Vagina (tissue), 2 donors: ENCODE measurements at regions not wholly inside any gene's neighbourhood (a gene's known extent, or its start where the extent isn't known, plus 50 kb on each side); places are given as distances from the start of the nearest gene placed in this dataset.

Source experiments
- DNase-seq, 2 donors: peaks; one replicate each; pipeline ENCODE4 v3.0.0-alpha.2; 2017; ENCODE audit errors: extremely low spot score in 2 of 2
- H3K27ac ChIP-seq: fragments of 200-600 bp; sonication (generic); one replicate; pipeline ENCODE4 v1.5.1; 2019
- H3K27me3 ChIP-seq: fragments of 200-600 bp; sonication (generic); one replicate; pipeline ENCODE4 v1.5.1; 2019
- H3K36me3 ChIP-seq, 2 donors: fragments of 200-600 bp; sonication (generic); one replicate each; pipeline ENCODE4 v1.5.1; 2017 to 2019
- H3K4me1 ChIP-seq: fragments of 200-600 bp; sonication (generic); one replicate; pipeline ENCODE4 v1.5.1; 2019
- H3K4me3 ChIP-seq, 2 donors: fragments of 200-600 bp; sonication (generic); 1 replicate in 1 of 2; 2 replicates in 1 of 2; pipeline ENCODE4 v1.5.1; 2016 to 2019
- H3K9me3 ChIP-seq: fragments of 200-600 bp; sonication (generic); one replicate; pipeline ENCODE4 v1.5.1; 2019
- CTCF ChIP-seq, 3 experiments: fragments of 450-650 bp in 2 of 3; fragments of 200-600 bp in 1 of 3; sonication (generic) in 1 of 3; IDR thresholded peaks; one replicate each; pipeline ENCODE4 v1.5.1; 2017 to 2019; ENCODE audit warnings: antibody characterized with exemption in 3 of 3, mild to moderate bottlenecking in 2 of 3, moderate library complexity in 2 of 3
- POLR2A ChIP-seq, 2 donors: fragments of 450-650 bp; IDR thresholded peaks; one replicate each; pipeline ENCODE4 v1.6.1; 2017; ENCODE audit warnings: antibody characterized with exemption in 2 of 2, mild to moderate bottlenecking in 2 of 2, moderate library complexity in 2 of 2
- POLR2AphosphoS5 ChIP-seq, 2 donors: sonication (generic); formaldehyde crosslinking; IDR thresholded peaks; one replicate each; pipeline ENCODE4 v1.9.0; 2017; ENCODE audit warnings: antibody characterized with exemption in 2 of 2, mild to moderate bottlenecking in 2 of 2, low read depth in 1 of 2; ENCODE audit not compliant: insufficient read depth in 1 of 2
- intact Hi-C: fragments of 100-400 bp; cut with DNase I; formaldehyde crosslinking; loops from one replicate; pipeline ENCODE4 v1.15.1; 2023

GRCh38 chr7:25647872-25648271 lies 419.6 kb upstream of the NPVF start:
- Histone ChIP-seq H3K4me1 (no peaks in the 10 kb centered on the region), H3K4me3 (no peak overlapping the region), H3K9me3 (no peaks in the 10 kb centered on the region), H3K27ac (no peak overlapping the region), H3K36me3 (no peaks in the 10 kb centered on the region), H3K27me3 (no peaks in the 10 kb centered on the region)
- intact Hi-C loops, result no loop called here
- DNase-seq, result no peak
- no peak for TF ChIP-seq POLR2A (IDR thresholded peaks at IDR 0.05)

GRCh38 chr7:25652366-25652765 lies 424.1 kb upstream of the NPVF start:
- no peak for TF ChIP-seq POLR2AphosphoS5 (IDR thresholded peaks at IDR 0.05; ENCODE audit: insufficient read depth in 1 of 2, low read depth in 1 of 2)
- no peak for TF ChIP-seq CTCF (IDR thresholded peaks at IDR 0.05)
- no peak for TF ChIP-seq POLR2A (IDR thresholded peaks at IDR 0.05)
- Histone ChIP-seq H3K27me3 (no peaks in the 10 kb centered on the region), H3K36me3 (no peaks in the 10 kb centered on the region), H3K27ac (no peak overlapping the region), H3K9me3 (no peaks in the 10 kb centered on the region), H3K4me3 (no peak overlapping the region), H3K4me1 (peaks cover 16% of the 10 kb centered on the region)
- intact Hi-C loops, result no loop called here
- no peak for DNase-seq

- Histone ChIP-seq H3K27ac (no peak overlapping the region), H3K27me3 (no peaks in the 10 kb centered on the region), H3K4me1 (peaks cover 16% of the 10 kb centered on the region), H3K9me3 (no peaks in the 10 kb centered on the region), H3K36me3 (no peaks in the 10 kb centered on the region), H3K4me3 (no peak overlapping the region)
- TF ChIP-seq POLR2A (IDR thresholded peaks at IDR 0.05), result no peak
- TF ChIP-seq CTCF (IDR thresholded peaks at IDR 0.05), result no peak
- no peak for TF ChIP-seq POLR2AphosphoS5 (IDR thresholded peaks at IDR 0.05; ENCODE audit: insufficient read depth in 1 of 2, low read depth in 1 of 2)
- intact Hi-C loops, result no loop called here
- DNase-seq, result no peak
These were observed 425.1 kb upstream of the NPVF start for GRCh38 chr7:25653384-25653783.

GRCh38 chr7:25656071-25656470 lies 427.8 kb upstream of the NPVF start:
- Histone ChIP-seq H3K27ac (no peak overlapping the region), H3K36me3 (no peaks in the 10 kb centered on the region), H3K4me3 (no peak overlapping the region), H3K27me3 (no peaks in the 10 kb centered on the region), H3K4me1 (peaks cover 23% of the 10 kb centered on the region), H3K9me3 (no peaks in the 10 kb centered on the region)
- DNase-seq, result no peak
- TF ChIP-seq POLR2AphosphoS5 (IDR thresholded peaks at IDR 0.05; ENCODE audit: insufficient read depth in 1 of 2, low read depth in 1 of 2) (no peak), POLR2A (IDR thresholded peaks at IDR 0.05) (no peak), CTCF (IDR thresholded peaks at IDR 0.05) (no peak)
- intact Hi-C loops, result no loop called here

- Histone ChIP-seq H3K4me1 (peaks cover 23% of the 10 kb centered on the region), H3K36me3 (no peaks in the 10 kb centered on the region), H3K27me3 (no peaks in the 10 kb centered on the region), H3K27ac (no peak overlapping the region), H3K9me3 (no peaks in the 10 kb centered on the region), H3K4me3 (no peak overlapping the region)
- no peak for DNase-seq
- intact Hi-C loops, result no loop called here
- TF ChIP-seq POLR2A (IDR thresholded peaks at IDR 0.05), result no peak
- peak in 1 of 2 donors; percentile 8 for TF ChIP-seq POLR2AphosphoS5 (IDR thresholded peaks at IDR 0.05; ENCODE audit: insufficient read depth in 1 of 2, low read depth in 1 of 2)
- no peak for TF ChIP-seq CTCF (IDR thresholded peaks at IDR 0.05)
These were observed 428.3 kb upstream of the NPVF start for GRCh38 chr7:25656581-25657026.

- intact Hi-C loops, result no loop called here
- H3K4me1 ChIP-seq, result peaks cover 30% of the 10 kb centered on the region
- no peak overlapping the region for H3K27ac ChIP-seq
- DNase-seq, result no peak
- no peaks in the 10 kb centered on the region for H3K9me3 ChIP-seq
- no peak for TF ChIP-seq POLR2AphosphoS5 (IDR thresholded peaks at IDR 0.05; ENCODE audit: insufficient read depth in 1 of 2, low read depth in 1 of 2)
- no peak for TF ChIP-seq CTCF (IDR thresholded peaks at IDR 0.05)
- no peak for TF ChIP-seq POLR2A (IDR thresholded peaks at IDR 0.05)
- H3K27me3 ChIP-seq, result no peaks in the 10 kb centered on the region
- no peak overlapping the region for H3K4me3 ChIP-seq
- no peaks in the 10 kb centered on the region for H3K36me3 ChIP-seq
These were observed 430.1 kb upstream of the NPVF start for GRCh38 chr7:25658375-25658774.
